H1 (cell line): ENCODE measurements at regions not wholly inside any gene's neighbourhood (a gene's known extent, or its start where the extent isn't known, plus 50 kb on each side); places are given as distances from the start of the nearest gene placed in this dataset.

ENCODE experiments used
- CHD7 ChIP-seq: fragments of 300-600 bp; sonication (generic); IDR thresholded peaks from 2 replicates; pipeline ENCODE4 v1.7.1; 2012; ENCODE audit warnings: low read length, moderate library complexity, mild to moderate bottlenecking, inconsistent platforms; ENCODE audit not compliant: insufficient replicate concordance
- POLR2A ChIP-seq, 2 experiments: IDR thresholded peaks; 1 replicate in 1 of 2; 2 replicates in 1 of 2; pipeline ENCODE4 v1.6.1; 2011; ENCODE audit warnings: low read depth in 2 of 2, low read length in 2 of 2, mild to moderate bottlenecking in 2 of 2; ENCODE audit errors: control extremely low read depth in 1 of 2
- SRF ChIP-seq: IDR thresholded peaks from 2 replicates; pipeline ENCODE4 v1.6.1; 2011; ENCODE audit warnings: mild to moderate bottlenecking, low read depth, low read length, moderate library complexity

- TF ChIP-seq POLR2A (IDR thresholded peaks at IDR 0.05; ENCODE audit: control extremely low read depth in 1 of 2, low read depth in 2 of 2, low read length in 2 of 2) (no peak), SRF (no peak), CHD7 (no peak)
These were observed 49.9 kb upstream of the ZRANB1 start for GRCh38 chr10:124892031-124892430.
